DOHH2 (cell line): ENCODE measurements at regions not wholly inside any gene's neighbourhood (a gene's known extent, or its start where the extent isn't known, plus 50 kb on each side); places are given as distances from the start of the nearest gene placed in this dataset.

ENCODE experiments used
- H3F3A ChIP-seq: fragments of 200-600 bp; sonication (generic), shearing (Covaris generic); 2 replicates; pipeline ENCODE4 v1.6.0; 2016; ENCODE audit warnings: antibody characterized with exemption, mild to moderate bottlenecking; ENCODE audit not compliant: control insufficient read depth, insufficient read depth
- H3K27ac ChIP-seq: fragments of 200-600 bp; sonication (generic); 2 replicates; pipeline ENCODE4 v1.5.1; 2014; ENCODE audit warnings: low read depth, mild to moderate bottlenecking, low read length, moderate library complexity
- H3K27me3 ChIP-seq: fragments of 200-600 bp; sonication (generic); 2 replicates; pipeline ENCODE4 v1.6.1; 2014; ENCODE audit warnings: mild to moderate bottlenecking, low read length, mixed read lengths; ENCODE audit not compliant: control insufficient read depth
- H3K36me3 ChIP-seq: fragments of 200-600 bp; sonication (generic); 2 replicates; pipeline ENCODE4 v1.6.1; 2014; ENCODE audit warnings: mild to moderate bottlenecking, low read length, moderate library complexity, mixed read lengths; ENCODE audit not compliant: control insufficient read depth
- H3K4me1 ChIP-seq: fragments of 200-600 bp; sonication (generic); 2 replicates; pipeline ENCODE4 v1.6.1; 2014; ENCODE audit warnings: mild to moderate bottlenecking, low read length, mixed read lengths; ENCODE audit not compliant: control insufficient read depth
- H3K4me2 ChIP-seq: fragments of 200-600 bp; sonication (generic); 2 replicates; pipeline ENCODE4 v1.6.0; 2014; ENCODE audit warnings: mild to moderate bottlenecking, low read length, moderate library complexity
- H3K4me3 ChIP-seq: fragments of 200-600 bp; sonication (generic); 2 replicates; pipeline ENCODE4 v1.5.1; 2014; ENCODE audit warnings: mild to moderate bottlenecking, low read length, mixed read lengths
- H3K79me2 ChIP-seq: fragments of 200-600 bp; sonication (generic); 2 replicates; pipeline ENCODE4 v1.6.1; 2014; ENCODE audit warnings: mild to moderate bottlenecking, low read length, mixed read lengths; ENCODE audit not compliant: control insufficient read depth
- H3K9me2 ChIP-seq: fragments of 200-600 bp; sonication (generic); replicated peaks from 2 replicates; pipeline ENCODE4 v1.6.1; 2014; ENCODE audit warnings: mild to moderate bottlenecking, low read length, mixed read lengths; ENCODE audit not compliant: control insufficient read depth
- H3K9me3 ChIP-seq: fragments of 200-600 bp; sonication (generic); 2 replicates; pipeline ENCODE4 v1.6.1; 2014; ENCODE audit warnings: antibody characterized with exemption, low read length, mixed read lengths; ENCODE audit not compliant: control insufficient read depth, insufficient read depth
- H4K20me1 ChIP-seq: fragments of 200-600 bp; sonication (generic); 2 replicates; pipeline ENCODE4 v1.6.0; 2014; ENCODE audit warnings: low read depth, mild to moderate bottlenecking, antibody characterized with exemption, low read length, moderate library complexity; ENCODE audit not compliant: control insufficient read depth, insufficient read depth
- EZH2phosphoT487 ChIP-seq: fragments of 200-600 bp; sonication (generic); IDR thresholded peaks from 2 replicates; pipeline ENCODE4 v1.6.1; 2017; ENCODE audit warnings: borderline replicate concordance, mild to moderate bottlenecking, antibody characterized with exemption, low read length, moderate library complexity, mixed read lengths
- TF ChIP-seq, protein P1 (sequence below): fragments of 200-600 bp; sonication (generic); IDR thresholded peaks from one replicate; pipeline ENCODE4 v1.5.1; 2014; ENCODE audit warnings: antibody characterized with exemption, mild to moderate bottlenecking, low read depth, low read length; ENCODE audit not compliant: poor library complexity, severe bottlenecking

GRCh38 chr9:118522093-118523028 is 818.2 kb downstream of the TLR4 start:
- Histone ChIP-seq H3K4me3 (no peak overlapping the region), H3F3A (no peaks in the 10 kb centered on the region), H3K79me2 (no peaks in the 10 kb centered on the region), H3K4me1 (no peaks in the 10 kb centered on the region), H3K9me3 (no peaks in the 10 kb centered on the region), H3K36me3 (no peaks in the 10 kb centered on the region), H3K9me2 (no peaks in the 10 kb centered on the region), H3K4me2 (no peak overlapping the region), H4K20me1 (no peaks in the 10 kb centered on the region), H3K27me3 (no peaks in the 10 kb centered on the region), H3K27ac (no peak overlapping the region)
- TF ChIP-seq, protein P1, sequence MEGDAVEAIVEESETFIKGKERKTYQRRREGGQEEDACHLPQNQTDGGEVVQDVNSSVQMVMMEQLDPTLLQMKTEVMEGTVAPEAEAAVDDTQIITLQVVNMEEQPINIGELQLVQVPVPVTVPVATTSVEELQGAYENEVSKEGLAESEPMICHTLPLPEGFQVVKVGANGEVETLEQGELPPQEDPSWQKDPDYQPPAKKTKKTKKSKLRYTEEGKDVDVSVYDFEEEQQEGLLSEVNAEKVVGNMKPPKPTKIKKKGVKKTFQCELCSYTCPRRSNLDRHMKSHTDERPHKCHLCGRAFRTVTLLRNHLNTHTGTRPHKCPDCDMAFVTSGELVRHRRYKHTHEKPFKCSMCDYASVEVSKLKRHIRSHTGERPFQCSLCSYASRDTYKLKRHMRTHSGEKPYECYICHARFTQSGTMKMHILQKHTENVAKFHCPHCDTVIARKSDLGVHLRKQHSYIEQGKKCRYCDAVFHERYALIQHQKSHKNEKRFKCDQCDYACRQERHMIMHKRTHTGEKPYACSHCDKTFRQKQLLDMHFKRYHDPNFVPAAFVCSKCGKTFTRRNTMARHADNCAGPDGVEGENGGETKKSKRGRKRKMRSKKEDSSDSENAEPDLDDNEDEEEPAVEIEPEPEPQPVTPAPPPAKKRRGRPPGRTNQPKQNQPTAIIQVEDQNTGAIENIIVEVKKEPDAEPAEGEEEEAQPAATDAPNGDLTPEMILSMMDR: peak; percentile 71
- no peak for TF ChIP-seq EZH2phosphoT487

DNA sequence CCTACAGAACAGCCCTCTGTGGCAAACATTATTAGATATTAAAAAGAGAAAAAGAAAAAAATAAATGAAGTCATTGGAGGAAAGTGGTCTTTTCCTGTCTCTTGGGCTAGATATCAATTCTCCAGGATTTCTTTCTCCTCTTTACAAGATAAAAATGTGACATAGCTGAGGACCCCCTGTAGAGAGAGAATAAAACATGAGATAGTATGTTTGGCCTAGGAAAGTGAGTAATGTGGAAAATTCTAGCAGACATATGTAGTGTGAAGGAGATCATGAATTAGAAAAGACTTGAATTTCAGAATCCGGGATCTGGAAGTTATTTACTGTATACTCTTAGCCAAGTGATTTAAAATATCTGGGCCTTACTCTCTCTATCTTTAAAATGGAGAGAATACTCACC is 823.1 kb downstream of the TLR4 start:
- no peaks in the 10 kb centered on the region for H3K79me2 ChIP-seq
- no peak for TF ChIP-seq EZH2phosphoT487
- TF ChIP-seq, protein P1: no peak
- no peaks in the 10 kb centered on the region for H3F3A ChIP-seq
- H3K4me3 ChIP-seq: no peak overlapping the region
- H3K9me3 ChIP-seq: no peaks in the 10 kb centered on the region
- H3K36me3 ChIP-seq: no peaks in the 10 kb centered on the region
- H3K27ac ChIP-seq: no peak overlapping the region
- H3K9me2 ChIP-seq: no peaks in the 10 kb centered on the region
- no peaks in the 10 kb centered on the region for H3K4me1 ChIP-seq
- H4K20me1 ChIP-seq: no peaks in the 10 kb centered on the region
- no peak overlapping the region for H3K4me2 ChIP-seq
- H3K27me3 ChIP-seq: no peaks in the 10 kb centered on the region

DNA sequence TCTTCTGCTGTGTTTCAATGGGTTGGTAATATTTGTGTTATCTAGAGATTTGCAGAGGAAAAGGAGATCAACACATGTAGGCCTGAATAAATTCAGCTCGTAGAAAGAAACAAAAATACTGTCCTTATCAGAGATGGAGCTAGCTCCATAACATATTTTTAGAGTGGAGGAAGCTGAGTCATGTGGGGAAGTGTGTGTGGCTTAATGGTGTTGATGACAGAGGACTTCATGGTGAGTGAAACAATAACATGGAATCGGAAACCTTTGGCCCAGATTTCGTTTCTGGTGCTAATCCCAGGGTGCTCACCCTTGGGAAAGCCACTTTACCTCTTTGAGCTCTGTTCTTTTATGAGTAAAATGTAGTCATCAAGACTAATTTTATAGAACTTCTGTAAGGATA is 825.0 kb downstream of the TLR4 start:
- no peaks in the 10 kb centered on the region for H3F3A ChIP-seq
- no peaks in the 10 kb centered on the region for H3K9me2 ChIP-seq
- TF ChIP-seq EZH2phosphoT487: no peak
- TF ChIP-seq, protein P1: no peak
- H3K79me2 ChIP-seq: no peaks in the 10 kb centered on the region
- no peaks in the 10 kb centered on the region for H3K27me3 ChIP-seq
- H3K4me3 ChIP-seq: no peak overlapping the region
- H4K20me1 ChIP-seq: no peaks in the 10 kb centered on the region
- H3K9me3 ChIP-seq: no peaks in the 10 kb centered on the region
- no peak overlapping the region for H3K27ac ChIP-seq
- no peak overlapping the region for H3K4me2 ChIP-seq
- no peaks in the 10 kb centered on the region for H3K36me3 ChIP-seq
- no peaks in the 10 kb centered on the region for H3K4me1 ChIP-seq
